Tibial nerve (tissue), 4 donors: ENCODE measurements at regions not wholly inside any gene's neighbourhood (a gene's known extent, or its start where the extent isn't known, plus 50 kb on each side); places are given as distances from the start of the nearest gene placed in this dataset.

Experiments used
- DNase-seq, 2 donors: peaks; one replicate each; pipeline ENCODE4 v3.0.0-alpha.2; 2019; ENCODE audit warnings: low spot score in 2 of 2
- H3K27ac ChIP-seq, 4 donors: fragments of 200-600 bp; sonication (generic) in 3 of 4; one replicate each; pipeline ENCODE4 v1.5.1; 2017 to 2019; ENCODE audit warnings: mild to moderate bottlenecking in 1 of 4
- H3K27me3 ChIP-seq, 2 donors: fragments of 200-600 bp; sonication (generic) in 1 of 2; one replicate each; pipeline versions ENCODE4 v1.5.1 to v1.6.0; 2017 to 2019
- H3K36me3 ChIP-seq, 3 donors: fragments of 200-600 bp; sonication (generic); one replicate each; pipeline ENCODE4 v1.5.1; 2018 to 2019
- H3K4me1 ChIP-seq, 4 donors: fragments of 200-600 bp; sonication (generic) in 3 of 4; one replicate each; pipeline ENCODE4 v1.5.1; 2017 to 2019
- H3K4me3 ChIP-seq, 4 donors: fragments of 200-600 bp; sonication (generic) in 3 of 4; one replicate each; pipeline ENCODE4 v1.5.1; 2017 to 2019; ENCODE audit warnings: mild to moderate bottlenecking in 1 of 4, moderate library complexity in 1 of 4
- H3K9me3 ChIP-seq, 4 donors: fragments of 200-600 bp; sonication (generic) in 3 of 4; one replicate each; pipeline ENCODE4 v1.5.1; 2017 to 2019
- CTCF ChIP-seq, 5 experiments: fragments of 200-600 bp in 3 of 5; fragments of 450-650 bp in 2 of 5; sonication (generic) in 3 of 5; IDR thresholded peaks; one replicate each; pipeline ENCODE4 v1.5.1; 2016 to 2019; ENCODE audit warnings: antibody characterized with exemption in 5 of 5, mild to moderate bottlenecking in 3 of 5, moderate library complexity in 2 of 5
- EP300 ChIP-seq, 2 donors: sonication (generic); formaldehyde crosslinking; IDR thresholded peaks; one replicate each; pipeline ENCODE4 v1.6.1; 2017; ENCODE audit warnings: antibody characterized with exemption in 2 of 2, mild to moderate bottlenecking in 1 of 2
- POLR2A ChIP-seq, 2 donors: fragments of 450-650 bp; IDR thresholded peaks; one replicate each; pipeline ENCODE4 v1.6.1; 2017; ENCODE audit warnings: antibody characterized with exemption in 2 of 2, mild to moderate bottlenecking in 2 of 2, moderate library complexity in 2 of 2
- WGBS, 2 donors: methylation state at CpG; one replicate each; pipeline ENCODE4 v1.1.5; 2018; 5-methylcytosine and 5-hydroxymethylcytosine counted together

- H3K27me3 ChIP-seq, result no peaks in the 10 kb centered on the region
- H3K27ac ChIP-seq, result no peak overlapping the region
- 83 to 85% methylated on average over 2 of the region's 2 CpGs for WGBS, 2 donors
- no peak for DNase-seq
- no peaks in the 10 kb centered on the region for H3K9me3 ChIP-seq
- TF ChIP-seq CTCF (IDR thresholded peaks at IDR 0.05), result no peak
- TF ChIP-seq POLR2A (IDR thresholded peaks at IDR 0.05), result no peak
- TF ChIP-seq EP300 (IDR thresholded peaks at IDR 0.05), result no peak
- H3K4me1 ChIP-seq, result peaks cover 0 to 5% (median 0%) of the 10 kb centered on the region in 4 donors
- no peak overlapping the region for H3K4me3 ChIP-seq
- no peaks in the 10 kb centered on the region for H3K36me3 ChIP-seq
Measured at GRCh38 chr3:125645616-125646015, 50.3 kb upstream of the OSBPL11 start.

- no peak for DNase-seq
- H3K4me1 ChIP-seq, result peaks cover 0 to 5% (median 0%) of the 10 kb centered on the region in 4 donors
- TF ChIP-seq POLR2A (IDR thresholded peaks at IDR 0.05), result no peak
- no peak for TF ChIP-seq CTCF (IDR thresholded peaks at IDR 0.05)
- TF ChIP-seq EP300 (IDR thresholded peaks at IDR 0.05), result no peak
- no peaks in the 10 kb centered on the region for H3K27me3 ChIP-seq
- H3K27ac ChIP-seq, result no peak overlapping the region
- H3K9me3 ChIP-seq, result no peaks in the 10 kb centered on the region
- WGBS, 2 donors, result 48 to 61% methylated on average over 1 of the region's 1 CpG
- H3K36me3 ChIP-seq, result no peaks in the 10 kb centered on the region
- no peak overlapping the region for H3K4me3 ChIP-seq
Measured at GRCh38 chr3:125646581-125646980, 51.3 kb upstream of the OSBPL11 start.

- Histone ChIP-seq H3K36me3 (no peaks in the 10 kb centered on the region), H3K9me3 (no peaks in the 10 kb centered on the region), H3K27me3 (no peaks in the 10 kb centered on the region), H3K27ac (no peak overlapping the region), H3K4me3 (no peak overlapping the region), H3K4me1 (peaks cover 0 to 5% (median 0%) of the 10 kb centered on the region in 4 donors)
- no peak for DNase-seq
- WGBS, 2 donors, result 80 to 84% methylated on average over 8 of the region's 8 CpGs
- no peak for TF ChIP-seq POLR2A (IDR thresholded peaks at IDR 0.05)
- no peak for TF ChIP-seq EP300 (IDR thresholded peaks at IDR 0.05)
- no peak for TF ChIP-seq CTCF (IDR thresholded peaks at IDR 0.05)
Measured at GRCh38 chr3:125647318-125648014, 52.2 kb upstream of the OSBPL11 start.

GRCh38 chr3:125651244-125651643 lies 55.9 kb upstream of the OSBPL11 start:
- H3K27ac ChIP-seq, result no peak overlapping the region
- no peaks in the 10 kb centered on the region for H3K27me3 ChIP-seq
- TF ChIP-seq POLR2A (IDR thresholded peaks at IDR 0.05) (no peak), EP300 (IDR thresholded peaks at IDR 0.05) (no peak), CTCF (IDR thresholded peaks at IDR 0.05) (no peak)

GRCh38 chr3:125652349-125652748 lies 57.1 kb upstream of the OSBPL11 start:
- Histone ChIP-seq H3K4me1 (no peaks in the 10 kb centered on the region), H3K9me3 (no peaks in the 10 kb centered on the region), H3K4me3 (no peak overlapping the region), H3K36me3 (no peaks in the 10 kb centered on the region), H3K27ac (no peak overlapping the region), H3K27me3 (no peaks in the 10 kb centered on the region)
- 88 to 90% methylated on average over 4 of the region's 4 CpGs for WGBS, 2 donors
- no peak for TF ChIP-seq CTCF (IDR thresholded peaks at IDR 0.05)
- no peak for TF ChIP-seq EP300 (IDR thresholded peaks at IDR 0.05)
- TF ChIP-seq POLR2A (IDR thresholded peaks at IDR 0.05), result no peak
- no peak for DNase-seq

More at GRCh38 chr3:125651244-125651643, 55.9 kb upstream of the OSBPL11 start:
- Histone ChIP-seq H3K4me1 (no peaks in the 10 kb centered on the region), H3K4me3 (no peak overlapping the region), H3K36me3 (no peaks in the 10 kb centered on the region), H3K9me3 (no peaks in the 10 kb centered on the region)
- no peak for DNase-seq
- 74 to 80% methylated on average over 5 of the region's 5 CpGs for WGBS, 2 donors
